SK-N-MC (cell line): ENCODE measurements at regions not wholly inside any gene's neighbourhood (a gene's known extent, or its start where the extent isn't known, plus 50 kb on each side); places are given as distances from the start of the nearest gene placed in this dataset.
"Not testable (repeated sequence)": the region's sequence is repeated elsewhere in the genome, so short reads cannot be mapped to it uniquely, and the experiment has no call there.

Experiments used
- EZH2 ChIP-seq: fragments of 200-600 bp; sonication (generic); IDR thresholded peaks from one replicate; pipeline ENCODE4 v1.6.1; 2017; ENCODE audit warnings: antibody characterized with exemption
- POLR2AphosphoS5 ChIP-seq: IDR thresholded peaks from 2 replicates; pipeline ENCODE4 v1.6.1; 2012; ENCODE audit warnings: mild to moderate bottlenecking, low read depth, low read length, borderline replicate concordance

DNA sequence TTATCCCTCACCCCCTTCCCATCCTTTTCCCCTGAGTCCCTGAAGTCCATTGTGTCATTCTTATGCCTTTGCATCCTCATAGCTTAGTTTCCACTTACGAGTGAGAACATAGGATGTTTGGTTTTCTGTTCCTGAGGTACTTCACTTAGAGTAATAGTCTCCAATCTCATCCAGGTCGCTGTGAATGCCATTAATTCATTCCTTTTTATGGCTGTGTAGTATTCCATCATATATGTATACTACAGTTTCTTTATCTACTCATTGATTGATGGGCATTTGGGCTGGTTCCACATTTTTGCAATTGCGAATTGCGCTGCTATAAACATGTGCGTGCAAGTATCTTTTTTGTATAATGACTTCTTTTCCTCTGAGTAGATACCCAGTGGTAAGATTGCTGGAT lies 172.1 kb downstream of the URI1 start:
- TF ChIP-seq EZH2, POLR2AphosphoS5: not testable (repeated sequence)
